B cell (primary cell): ENCODE measurements at regions not wholly inside any gene's neighbourhood (a gene's known extent, or its start where the extent isn't known, plus 50 kb on each side); places are given as distances from the start of the nearest gene placed in this dataset.

ENCODE experiments used
- EZH2 ChIP-seq: IDR thresholded peaks from 2 replicates; pipeline ENCODE4 v1.6.1; 2012; ENCODE audit warnings: borderline replicate concordance, low read depth, mild to moderate bottlenecking, moderate library complexity, low read length; ENCODE audit not compliant: insufficient read depth, poor library complexity, severe bottlenecking
- TF ChIP-seq, protein P1 (sequence below): fragments of 200-600 bp; IDR thresholded peaks from one replicate; pipeline ENCODE4 v1.8.0; 2022; ENCODE audit warnings: antibody characterized with exemption, mild to moderate bottlenecking

DNA sequence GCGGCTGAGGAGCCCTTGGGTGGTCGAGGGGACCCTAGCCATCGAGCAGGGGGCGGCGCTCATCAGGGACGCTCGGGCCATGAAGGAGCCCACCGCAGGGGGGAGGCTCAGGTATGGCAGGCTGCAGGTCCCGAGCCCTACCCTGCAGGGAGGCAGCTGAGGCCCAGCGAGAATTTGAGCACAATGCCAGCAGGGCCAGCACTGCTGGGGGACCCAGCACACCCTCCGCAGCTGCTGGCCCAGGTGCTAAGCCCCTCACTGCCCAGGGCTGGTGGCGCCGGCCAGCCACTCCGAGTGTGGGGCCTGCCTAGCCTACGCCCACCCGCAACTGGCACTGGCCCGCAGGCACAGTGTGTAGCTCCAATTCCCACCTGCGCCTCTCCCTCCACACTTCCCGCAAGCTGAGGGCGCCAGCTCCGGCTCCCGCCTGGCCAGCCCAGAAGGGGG, 325.4 kb upstream of the FRG1 start:
- TF ChIP-seq, protein P1, sequence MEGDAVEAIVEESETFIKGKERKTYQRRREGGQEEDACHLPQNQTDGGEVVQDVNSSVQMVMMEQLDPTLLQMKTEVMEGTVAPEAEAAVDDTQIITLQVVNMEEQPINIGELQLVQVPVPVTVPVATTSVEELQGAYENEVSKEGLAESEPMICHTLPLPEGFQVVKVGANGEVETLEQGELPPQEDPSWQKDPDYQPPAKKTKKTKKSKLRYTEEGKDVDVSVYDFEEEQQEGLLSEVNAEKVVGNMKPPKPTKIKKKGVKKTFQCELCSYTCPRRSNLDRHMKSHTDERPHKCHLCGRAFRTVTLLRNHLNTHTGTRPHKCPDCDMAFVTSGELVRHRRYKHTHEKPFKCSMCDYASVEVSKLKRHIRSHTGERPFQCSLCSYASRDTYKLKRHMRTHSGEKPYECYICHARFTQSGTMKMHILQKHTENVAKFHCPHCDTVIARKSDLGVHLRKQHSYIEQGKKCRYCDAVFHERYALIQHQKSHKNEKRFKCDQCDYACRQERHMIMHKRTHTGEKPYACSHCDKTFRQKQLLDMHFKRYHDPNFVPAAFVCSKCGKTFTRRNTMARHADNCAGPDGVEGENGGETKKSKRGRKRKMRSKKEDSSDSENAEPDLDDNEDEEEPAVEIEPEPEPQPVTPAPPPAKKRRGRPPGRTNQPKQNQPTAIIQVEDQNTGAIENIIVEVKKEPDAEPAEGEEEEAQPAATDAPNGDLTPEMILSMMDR: no peak
- TF ChIP-seq EZH2: no peak
